HG03025 (cell line): ENCODE measurements at regions not wholly inside any gene's neighbourhood (a gene's known extent, or its start where the extent isn't known, plus 50 kb on each side); places are given as distances from the start of the nearest gene placed in this dataset.
A peak's percentile ranks its signal among the peaks of the same experiment; 100 is the strongest.

Experiments
- ATAC-seq: cut with Tn5 transposase; IDR thresholded peaks from one replicate; pipeline ENCODE4 v1.9.1; 2021; ENCODE audit warnings: mild to moderate bottlenecking, moderate library complexity; ENCODE audit not compliant: unreplicated experiment, low FRiP score

DNA sequence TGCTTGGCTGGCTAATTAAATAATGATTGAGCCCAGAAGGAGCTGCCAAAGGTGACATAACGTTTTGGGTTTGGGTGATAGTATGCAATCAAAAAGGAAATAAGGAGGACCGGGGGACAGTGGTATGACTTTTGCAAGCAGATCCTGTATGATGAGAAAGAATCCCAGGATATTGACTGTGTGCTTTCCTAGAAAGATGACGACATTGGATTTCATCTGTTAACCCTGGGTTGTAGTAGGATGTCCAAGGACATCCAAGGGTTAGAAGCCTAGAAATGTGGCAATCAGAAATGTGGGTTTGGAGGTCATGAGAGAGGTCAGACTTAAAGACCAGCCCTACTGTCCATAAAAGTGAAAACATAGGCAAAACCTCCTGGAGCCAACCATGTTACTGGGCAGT, 50.3 kb upstream of the HMHB1 start:
- ATAC-seq: no peak

DNA sequence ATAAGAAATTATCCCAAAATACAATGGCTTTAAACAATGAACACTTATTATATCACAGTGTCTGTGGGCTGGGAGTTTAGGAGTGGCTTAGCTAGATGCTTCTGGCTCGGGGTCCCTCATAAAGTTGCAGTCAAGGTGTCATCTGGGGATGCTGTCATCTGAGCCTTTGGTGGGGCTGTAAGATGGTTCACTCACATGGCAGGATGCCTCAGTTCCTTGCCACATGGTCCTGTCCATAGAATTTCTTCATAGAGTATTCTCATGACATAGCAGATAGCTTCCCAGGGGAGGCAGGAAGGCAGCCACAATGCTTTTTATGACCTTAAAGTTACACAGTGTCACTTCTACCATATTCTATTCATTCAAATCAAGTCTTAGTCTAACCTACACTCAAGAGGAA, 51.2 kb upstream of the HMHB1 start:
- ATAC-seq: no peak

DNA sequence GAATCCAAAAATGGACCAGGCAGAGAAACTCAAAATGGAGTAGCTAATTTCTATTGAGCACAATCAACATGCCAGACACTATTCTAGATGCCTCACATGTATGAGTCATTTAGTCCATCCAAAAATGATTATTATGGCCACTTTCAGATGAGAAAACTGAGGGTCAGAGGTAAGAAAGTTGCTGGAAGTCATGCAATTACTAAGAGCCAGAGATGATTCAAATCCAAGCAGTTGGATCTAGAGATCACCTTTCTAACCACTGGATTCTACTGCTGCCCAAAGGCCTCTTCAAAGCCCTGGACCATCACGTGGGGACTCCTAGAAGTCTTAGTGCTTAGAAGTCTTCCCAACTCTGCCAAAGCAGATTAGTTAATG, 51.8 kb upstream of the HMHB1 start:
- no peak for ATAC-seq

DNA sequence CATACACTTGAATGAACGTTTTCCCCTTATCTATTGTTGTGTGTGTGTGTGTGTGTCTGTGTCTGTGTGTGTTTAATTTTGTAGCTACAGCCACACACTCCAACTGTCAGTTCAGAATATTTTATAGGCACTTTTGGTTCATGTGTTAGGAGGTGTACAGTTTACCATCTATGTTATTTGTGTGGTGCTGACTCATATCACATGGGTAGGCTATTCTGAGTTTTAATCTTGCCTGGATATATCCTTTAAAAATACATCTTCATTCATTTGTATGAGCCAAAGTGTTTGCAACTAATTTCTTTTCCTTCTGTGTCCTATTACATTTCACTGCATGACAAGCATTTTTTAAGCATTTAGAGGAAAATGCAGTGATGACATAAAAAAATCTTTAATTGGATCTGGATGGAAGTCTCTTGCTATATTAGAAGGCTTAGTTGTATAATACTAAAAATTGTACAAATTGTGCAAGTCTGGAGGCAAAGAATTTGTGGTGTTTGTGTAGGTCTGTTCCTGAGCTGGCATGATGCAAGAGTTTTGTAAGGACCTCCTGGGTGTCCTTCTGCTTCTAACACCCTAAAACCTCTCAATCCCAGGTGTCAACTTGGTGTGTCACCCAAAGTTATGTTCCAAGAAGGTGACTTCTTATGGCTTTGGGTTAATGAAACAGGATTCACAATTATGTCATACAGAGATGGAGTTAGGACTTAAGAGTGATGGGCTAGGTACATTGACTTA, 52.4 kb upstream of the HMHB1 start:
- no peak for ATAC-seq

DNA sequence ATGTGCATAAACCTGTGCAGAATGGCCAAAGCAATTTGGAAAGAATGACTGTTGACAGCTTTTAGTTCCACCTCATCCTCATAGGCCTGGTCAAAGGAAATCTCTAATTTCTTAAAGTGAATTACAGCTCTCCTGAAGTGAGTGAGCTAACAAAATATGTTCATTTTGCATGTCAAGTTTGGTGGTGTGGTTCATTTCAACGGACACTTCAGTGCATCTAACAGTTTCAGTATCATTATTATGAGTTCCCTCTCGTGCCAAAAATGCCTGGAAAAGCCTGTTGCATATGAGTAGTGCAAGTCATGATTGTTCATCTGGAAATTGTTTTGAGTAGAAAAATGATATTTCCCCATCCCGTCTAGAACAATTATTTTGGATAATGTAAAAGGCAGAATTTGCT, 53.2 kb upstream of the HMHB1 start:
- ATAC-seq: peak; percentile 41

DNA sequence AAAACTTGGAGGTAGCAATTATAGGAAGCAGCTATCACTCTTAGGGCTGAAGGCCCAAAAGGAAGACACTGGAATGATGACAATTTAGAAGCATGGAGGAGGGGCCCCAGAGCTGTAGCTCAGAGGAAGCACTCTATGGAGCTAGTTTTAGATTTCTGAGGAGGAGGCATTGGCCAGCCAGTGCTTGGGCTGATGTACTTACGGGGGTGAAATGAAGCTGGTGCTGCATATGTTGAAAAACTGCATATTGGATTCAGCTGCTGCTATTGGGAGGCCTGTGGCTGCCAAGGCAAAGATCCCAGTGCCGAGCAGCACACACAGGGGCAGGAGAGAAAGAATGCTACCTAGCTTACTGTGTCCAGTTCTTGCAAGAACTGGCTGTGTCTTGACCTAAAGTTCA, 53.9 kb upstream of the HMHB1 start:
- ATAC-seq: no peak

DNA sequence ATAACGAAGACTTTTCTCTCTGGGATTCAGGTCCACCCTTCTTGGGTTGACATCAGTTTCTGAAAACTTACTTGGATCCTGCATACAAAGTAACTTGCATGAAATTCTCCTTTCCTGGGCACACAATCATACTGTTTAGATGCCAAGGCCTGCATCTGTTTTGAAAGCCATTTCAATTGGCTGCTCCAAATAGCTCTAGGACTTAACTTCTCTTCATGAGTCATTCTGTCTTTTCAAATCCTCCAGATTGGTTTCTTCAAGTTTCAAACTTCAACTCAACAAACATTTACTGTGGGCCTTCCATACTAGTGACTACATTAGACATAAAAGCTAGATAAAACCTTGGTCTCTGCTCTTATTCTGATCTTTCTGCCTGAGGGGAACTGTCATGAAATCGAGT, 54.8 kb upstream of the HMHB1 start:
- no peak for ATAC-seq

DNA sequence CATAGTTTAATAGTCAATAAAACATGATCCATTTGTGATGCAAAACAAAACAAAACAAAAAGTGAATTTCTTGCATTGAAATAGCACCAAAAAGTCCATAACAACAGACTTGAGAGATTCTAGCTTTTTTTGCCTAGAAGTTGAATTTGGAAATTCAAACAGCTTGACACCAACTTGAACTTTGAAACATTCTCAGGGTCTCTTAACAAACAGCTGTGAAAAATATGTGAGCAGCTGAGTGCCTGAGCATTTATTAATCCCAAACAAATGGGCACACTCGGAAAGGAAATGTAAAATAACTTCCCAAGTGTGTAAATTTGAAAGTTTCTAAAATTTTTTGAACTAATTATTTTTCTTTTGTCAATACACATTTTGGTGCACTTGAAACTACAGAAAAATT, 56.0 kb upstream of the HMHB1 start:
- ATAC-seq: no peak

DNA sequence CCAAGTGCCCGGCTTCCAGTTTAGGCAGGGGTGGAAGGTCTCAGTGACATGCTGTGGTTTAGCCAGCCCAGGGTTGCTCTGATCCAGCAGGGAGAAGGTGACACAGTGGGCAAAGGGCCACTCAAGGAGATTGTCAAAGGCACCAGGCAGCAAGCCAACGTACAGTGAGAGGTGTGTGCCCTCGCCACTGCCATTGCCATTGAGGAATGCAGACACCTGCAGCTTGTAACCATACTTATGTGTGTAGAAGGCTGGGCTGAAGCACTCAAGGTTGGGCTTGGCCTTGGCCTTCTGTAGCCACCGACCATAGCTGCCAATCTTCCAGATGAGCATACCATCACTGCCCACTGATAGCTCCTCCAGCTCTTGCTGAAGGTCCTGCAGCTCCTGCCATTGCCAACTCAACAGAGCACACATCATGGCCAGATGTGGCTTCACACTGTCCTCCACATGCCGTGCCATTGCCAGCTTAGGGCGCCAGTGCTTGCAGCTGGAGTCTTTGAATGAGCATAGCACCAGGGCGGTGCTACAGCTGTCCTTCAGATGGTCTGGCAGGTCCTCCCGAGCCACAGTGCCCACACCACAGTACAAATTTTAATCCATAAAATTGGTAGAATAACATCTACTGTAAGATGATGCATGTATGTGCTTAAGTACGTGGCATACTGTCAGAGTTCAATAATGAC, 59.7 kb upstream of the HMHB1 start:
- no peak for ATAC-seq

DNA sequence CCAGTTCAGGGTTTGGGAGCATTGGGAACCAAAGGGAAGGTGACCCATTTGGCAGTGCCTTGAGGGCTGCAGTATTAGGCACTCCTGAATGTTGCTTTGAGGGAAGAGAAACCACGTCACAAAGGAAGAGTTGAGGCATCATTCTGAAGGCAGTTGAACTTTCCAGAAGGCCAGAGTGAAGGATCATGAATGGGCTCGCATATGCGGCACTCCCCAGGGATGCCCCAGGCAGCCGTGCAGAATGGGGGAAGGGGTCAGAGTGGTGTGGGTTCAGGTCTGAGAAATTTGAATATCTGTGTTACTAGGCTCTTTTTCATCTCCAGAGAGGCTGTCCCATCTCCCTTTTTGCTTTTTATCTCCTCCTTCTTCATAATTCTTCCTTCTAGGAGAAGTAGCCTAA, 60.6 kb upstream of the HMHB1 start:
- no peak for ATAC-seq

DNA sequence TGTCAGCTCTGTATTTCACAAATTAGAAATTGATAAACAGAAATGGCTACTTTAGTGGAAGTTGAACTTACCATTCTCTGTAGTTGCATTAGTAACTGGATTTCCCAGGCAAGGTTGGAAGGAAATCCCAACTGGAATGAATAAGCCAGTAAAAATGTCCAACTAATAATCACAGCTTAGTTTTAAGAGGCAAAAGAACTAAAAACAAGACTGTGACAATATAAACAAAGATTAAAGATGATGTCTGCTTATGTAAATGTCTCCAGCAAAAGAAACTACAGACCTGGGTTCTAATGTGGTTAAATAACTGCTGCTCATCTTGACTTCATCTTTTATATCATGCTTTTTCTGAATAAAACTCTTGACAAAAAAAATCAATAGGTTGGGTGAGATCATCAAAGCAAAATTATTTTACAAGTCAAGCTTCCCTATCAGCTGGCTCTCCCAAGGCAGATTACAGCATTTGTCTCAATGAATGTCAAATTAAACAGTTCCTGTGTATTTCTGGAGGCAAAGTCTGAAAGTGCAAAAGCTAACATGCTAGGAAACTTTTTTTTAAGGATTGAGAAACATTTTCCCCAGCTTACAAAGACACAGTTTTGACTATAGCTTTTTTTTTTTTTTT, 62.3 kb upstream of the HMHB1 start:
- ATAC-seq: no peak

DNA sequence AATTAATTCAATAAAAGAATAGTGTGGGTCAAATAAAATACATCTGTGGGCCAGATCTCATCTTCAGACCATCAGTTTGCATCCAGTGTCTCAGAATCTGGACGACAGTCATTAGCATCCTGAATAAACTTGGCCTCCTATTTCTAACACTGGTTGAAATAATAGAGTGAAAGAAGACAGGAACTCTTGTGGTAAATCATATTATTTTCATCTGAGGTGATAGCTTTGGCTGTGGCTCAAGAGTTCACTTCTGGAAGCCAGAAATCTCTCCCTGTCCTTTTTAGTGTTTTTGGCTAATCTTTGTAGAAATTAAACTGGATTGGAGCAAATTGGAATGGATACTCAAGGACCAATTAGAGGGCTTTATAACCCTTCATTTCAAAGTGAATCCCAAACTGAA, 63.4 kb upstream of the HMHB1 start:
- ATAC-seq: no peak

DNA sequence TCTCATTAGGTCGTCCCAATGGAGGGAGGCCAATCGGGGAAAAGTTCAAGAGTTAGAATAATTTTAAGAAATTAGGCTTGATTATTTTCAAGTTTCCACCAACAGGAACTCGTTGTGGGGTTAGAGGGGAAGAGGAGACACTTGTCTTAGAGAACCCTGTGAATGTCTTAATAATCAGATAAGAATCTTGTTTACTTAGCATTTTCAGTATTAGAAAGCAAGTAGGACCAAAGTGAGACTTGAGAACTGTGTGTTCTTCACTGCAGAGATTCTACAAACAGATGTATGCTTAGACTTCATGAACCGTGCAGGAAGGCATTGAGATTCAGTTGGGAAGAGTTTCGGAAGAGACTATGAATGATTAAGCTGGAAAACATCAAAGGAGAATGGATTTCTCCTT, 69.0 kb upstream of the HMHB1 start:
- ATAC-seq: no peak

DNA sequence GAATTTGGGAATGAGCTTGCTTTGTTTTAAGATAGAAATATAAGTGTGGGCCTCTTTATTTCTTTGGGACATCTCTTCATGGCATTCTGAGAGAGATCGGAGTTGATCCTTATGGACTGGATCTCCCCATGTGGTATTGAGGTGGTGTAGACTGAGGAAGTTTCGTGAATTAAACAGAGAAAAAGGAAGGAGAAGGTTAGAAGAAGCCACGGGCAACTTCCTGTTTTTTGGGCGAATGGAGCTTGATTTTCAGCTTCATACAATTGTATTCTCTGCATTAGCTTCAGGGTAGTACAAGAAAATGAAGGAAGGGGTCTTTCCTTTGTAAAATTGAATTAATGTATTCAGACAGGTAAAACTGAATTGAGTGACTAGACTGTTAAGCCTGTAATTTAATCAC, 70.5 kb upstream of the HMHB1 start:
- ATAC-seq: no peak

DNA sequence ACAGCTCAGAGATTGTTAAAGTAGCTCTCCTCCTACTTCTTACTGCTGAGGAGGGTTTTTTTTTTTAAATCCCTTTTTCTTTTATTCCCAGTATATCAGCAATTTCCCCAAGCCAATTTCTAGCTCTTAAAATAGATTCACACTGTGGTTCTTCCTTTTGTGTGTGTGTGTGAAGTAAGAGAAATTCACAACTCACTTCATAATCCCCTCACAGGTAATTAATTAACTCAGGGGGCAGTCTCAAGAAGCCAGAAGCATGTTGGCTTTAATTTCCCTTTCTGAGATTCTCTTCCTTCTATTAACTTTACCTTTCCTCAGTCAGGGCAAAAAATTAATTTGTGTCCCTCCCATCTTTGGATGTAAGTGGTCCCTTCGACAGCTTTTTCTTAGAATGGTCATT, 71.0 kb upstream of the HMHB1 start:
- ATAC-seq: no peak

DNA sequence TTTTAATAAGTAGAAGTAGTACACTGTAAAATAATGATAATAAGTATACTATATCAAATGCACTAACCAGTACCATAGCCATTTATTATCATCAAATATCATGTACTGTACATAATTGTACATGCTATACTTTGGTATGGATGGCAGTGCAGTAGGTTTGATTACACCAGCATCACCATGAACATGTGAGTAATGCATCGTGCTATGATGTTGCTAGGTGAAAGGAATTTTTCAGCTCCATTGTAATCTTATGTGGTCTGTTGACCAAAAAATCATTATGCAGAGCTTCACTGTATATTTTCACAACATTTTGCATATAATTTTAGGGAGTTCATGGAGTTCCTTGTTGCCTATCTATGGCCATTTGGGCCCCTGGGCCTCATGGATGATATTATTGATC, 72.2 kb upstream of the HMHB1 start:
- ATAC-seq: no peak

DNA sequence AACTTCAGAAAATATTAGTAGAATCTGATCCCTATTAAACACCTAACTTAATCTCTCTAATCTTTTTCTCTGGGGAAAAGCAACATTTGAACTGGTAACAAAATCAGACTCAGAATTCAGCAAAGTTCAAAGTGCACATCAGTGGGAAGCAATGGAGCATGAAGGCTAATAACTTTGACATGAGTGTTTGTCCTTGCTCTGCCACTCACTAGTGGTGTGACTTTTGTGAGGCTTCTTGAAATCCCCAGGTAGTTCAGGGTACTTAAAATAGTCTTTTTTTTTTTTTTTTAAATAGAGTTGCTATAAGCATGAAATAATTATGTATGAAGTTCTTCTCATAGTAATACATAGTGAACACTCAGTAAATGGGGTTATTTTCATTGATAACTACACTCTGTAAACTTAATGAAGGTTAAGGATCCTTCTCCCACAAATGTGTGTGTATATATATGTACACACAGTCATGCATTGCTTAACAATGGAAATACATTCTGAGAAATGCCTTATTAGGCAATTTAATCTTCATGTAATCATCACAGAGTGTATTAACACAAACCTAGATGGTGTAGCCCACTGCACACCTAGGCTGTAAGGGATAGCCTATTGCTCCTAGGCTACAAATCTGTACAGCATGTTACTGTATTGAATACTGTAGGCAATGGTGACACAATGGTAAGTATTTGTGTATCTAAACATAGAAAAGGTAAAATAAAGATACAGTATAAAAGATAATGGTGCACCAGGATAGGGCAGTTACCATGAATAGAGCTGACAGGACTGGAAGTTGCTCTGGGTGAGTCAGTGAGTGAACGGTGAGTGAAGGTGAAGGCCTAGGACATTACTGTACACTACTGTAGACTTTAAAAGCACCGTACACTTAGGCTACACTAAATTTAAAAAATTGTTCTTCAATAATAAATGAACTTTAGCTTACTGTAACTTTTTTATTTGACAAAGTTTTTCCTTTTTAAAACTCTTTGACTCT, 73.3 kb upstream of the HMHB1 start:
- ATAC-seq: no peak

DNA sequence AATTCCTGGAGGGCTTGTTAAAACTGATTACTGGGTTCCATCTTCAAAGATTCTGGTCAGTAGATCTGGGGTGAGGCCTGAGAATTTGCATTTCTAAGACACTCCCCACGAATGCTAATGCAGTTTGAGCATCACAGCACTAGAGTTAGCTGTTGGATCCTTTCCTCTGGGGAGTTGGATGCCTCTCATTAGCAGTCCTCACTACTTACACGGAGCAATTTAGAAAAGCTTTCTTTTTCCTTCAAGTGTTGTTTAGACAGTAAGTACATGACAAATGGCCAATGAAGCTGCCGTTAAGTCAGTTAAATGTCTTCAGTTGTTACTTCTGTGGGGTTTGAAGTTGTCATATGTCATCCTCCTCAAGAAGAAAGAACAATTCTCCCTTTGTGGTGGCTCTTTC, 74.9 kb upstream of the HMHB1 start:
- ATAC-seq: no peak

DNA sequence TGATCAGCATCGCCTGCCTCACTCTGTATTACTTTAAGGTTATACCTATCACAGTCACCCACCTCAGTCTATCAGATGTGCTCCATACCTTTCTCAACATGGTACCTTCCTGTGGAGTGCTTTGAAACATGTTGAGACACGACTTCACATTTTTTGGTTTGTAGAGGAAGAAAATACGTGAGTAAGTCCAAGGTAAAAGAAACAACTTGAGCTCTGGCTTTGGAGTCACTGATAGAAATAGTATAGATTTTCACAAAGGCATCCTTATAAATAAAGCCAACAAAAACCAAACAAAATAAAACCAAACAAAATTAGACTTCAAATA, 77.5 kb upstream of the HMHB1 start:
- ATAC-seq: no peak

DNA sequence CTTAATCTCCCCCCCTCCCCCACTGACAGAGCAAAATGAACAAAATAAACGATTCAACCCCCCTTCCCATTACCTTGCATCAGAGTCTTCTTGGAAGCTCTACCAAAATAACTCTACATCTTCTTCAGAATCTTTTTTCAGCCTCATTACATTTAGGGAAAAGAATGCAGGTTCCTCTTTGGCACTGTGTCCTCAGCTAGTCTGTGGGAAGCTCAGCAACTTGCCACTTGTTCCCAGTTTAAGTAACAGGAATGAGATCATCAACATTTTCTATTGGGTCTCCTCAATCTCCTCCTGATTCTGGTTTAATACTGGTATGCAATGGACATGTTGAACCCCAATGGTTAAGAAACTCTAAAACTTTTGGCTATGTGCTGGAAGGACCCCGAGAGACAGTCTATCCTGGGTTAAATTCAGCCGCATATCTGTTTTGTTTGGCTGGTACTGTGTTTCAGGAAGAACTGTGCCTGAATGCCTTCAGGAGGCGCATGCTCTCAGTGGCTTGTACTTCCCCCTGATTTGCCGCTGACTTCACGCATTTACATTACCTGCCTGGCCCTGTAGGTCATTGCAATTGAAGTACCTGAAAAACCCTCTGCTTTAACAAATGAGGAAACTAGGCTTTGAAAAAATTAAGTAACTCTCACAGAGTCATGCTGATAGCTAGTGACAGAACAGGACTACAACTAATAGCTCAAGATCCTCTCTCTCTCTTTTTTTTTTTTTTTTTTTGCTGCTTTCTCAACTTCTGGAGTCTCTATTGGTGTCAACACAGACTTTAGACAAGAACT, 78.1 kb upstream of the HMHB1 start:
- ATAC-seq: no peak
